Dedifferentiated amniotic fluid mesenchymal stem cell (primary cell): ENCODE measurements at regions not wholly inside any gene's neighbourhood (a gene's known extent, or its start where the extent isn't known, plus 50 kb on each side); places are given as distances from the start of the nearest gene placed in this dataset.
A peak's percentile ranks its signal among the peaks of the same experiment; 100 is the strongest.
"Not testable (repeated sequence)": the region's sequence is repeated elsewhere in the genome, so short reads cannot be mapped to it uniquely, and the experiment has no call there.

ENCODE experiments used
- DNase-seq: peaks from one replicate; pipeline ENCODE4 v3.0.0-alpha.2; 2016; ENCODE audit errors: extremely low spot score

- not testable (repeated sequence) for DNase-seq
Measured at GRCh38 chr1:121006826-121007225, 117.3 kb downstream of the PPIAL4A start.

DNA sequence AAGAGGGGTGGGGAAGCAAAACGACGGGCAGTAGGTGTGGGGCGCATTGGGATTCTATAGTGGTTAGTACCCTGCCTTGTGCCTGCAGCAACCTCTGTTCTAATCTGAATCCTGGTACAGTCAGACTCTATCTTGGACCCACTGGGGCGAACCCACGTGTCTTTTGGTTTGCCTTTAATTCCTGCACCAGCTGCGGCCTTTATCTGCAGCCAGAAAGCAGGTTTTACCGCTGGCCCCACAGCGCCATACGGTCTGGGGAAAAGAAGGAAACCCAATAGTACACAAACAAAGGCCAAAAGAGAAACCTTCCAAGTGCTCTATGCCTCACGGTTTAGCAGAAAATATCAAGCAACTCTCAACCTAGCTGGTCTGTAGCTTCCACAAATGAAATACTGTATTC is 118.2 kb downstream of the PPIAL4A start:
- not testable (repeated sequence) for DNase-seq

GRCh38 chr1:121008512-121009215 is 119.1 kb downstream of the PPIAL4A start:
- DNase-seq, result not testable (repeated sequence)

DNA sequence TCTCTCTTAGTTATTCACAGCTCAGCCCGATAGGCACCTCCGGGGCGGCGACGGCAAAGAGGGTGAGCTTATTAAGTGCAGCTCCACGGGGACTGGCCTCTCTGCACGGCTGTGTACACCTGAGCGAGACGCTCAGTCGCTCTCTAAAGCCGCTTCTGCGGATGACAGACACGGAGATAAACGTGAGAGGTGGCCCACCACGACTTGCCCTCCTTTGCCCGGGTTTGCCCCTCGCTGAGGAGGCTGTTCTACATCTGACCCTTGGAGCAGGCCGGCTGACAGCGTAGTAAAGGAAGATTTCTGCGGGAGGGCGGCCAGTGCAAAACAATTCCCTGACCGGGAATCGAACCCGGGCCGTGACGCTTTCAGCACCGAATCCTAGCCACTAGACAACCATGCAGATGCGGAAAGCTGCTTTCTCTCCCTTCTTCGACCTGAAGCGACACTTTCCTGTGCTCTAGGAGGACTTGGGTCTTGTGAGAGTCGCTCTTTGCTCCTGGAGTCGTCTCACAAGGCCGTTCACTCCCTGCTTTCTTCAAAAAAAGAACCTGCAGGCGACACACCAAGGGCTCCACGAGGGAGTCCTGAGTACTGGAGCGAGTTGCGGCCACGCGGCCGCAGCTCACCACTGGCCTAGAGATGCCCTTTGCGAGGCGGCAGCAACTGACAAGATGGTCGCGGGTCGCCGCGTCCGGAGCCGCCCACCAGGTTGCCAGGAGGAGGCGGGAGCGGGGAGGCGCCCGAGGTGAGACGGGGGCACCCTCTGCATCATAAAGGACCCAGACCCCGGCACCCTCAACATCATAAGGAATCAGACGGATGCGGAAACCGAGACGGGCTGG is 119.9 kb downstream of the PPIAL4A start:
- DNase-seq, result not testable (repeated sequence)

- DNase-seq, result not testable (repeated sequence)
Measured at GRCh38 chr1:121010141-121010540, 120.6 kb downstream of the PPIAL4A start.

- not testable (repeated sequence) for DNase-seq
Measured at GRCh38 chr1:121013181-121013580, 123.6 kb downstream of the PPIAL4A start.

GRCh38 chr1:121016182-121017028 is 126.8 kb downstream of the PPIAL4A start:
- DNase-seq, result peak; percentile 68

DNA sequence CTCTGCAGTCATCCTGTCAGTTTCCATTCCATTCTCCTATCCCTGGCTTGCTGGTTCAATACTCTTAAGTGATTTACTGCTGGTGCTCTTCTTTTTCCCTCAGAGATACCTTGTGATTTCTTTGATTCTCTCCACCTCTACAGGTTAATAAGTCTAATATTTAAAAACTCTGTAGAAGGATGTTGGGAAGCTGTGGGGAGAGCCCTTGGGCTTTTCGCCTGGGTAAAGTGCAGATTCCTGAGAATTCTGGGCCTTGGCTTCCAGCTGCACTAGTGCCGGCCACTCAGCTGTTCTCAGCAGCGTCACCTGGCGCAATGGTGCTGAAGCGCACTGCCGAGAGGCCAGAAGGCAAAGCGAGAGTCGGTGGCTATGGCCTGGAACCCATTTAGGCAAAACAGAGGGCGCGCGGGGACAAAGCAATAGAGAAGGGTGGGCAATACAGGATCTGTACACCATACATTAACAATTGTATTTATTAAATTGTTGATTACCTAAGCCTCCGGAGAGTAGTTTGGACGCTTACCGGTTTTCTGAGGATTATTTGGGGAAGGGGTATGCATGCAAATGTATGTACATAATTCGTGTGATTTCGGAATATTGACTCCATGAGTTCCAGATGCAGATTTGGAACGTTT is 130.3 kb downstream of the PPIAL4A start:
- peak; percentile 2 for DNase-seq

GRCh38 chr1:121020350-121021236 is 131.0 kb downstream of the PPIAL4A start:
- DNase-seq, result peak; percentile 70

GRCh38 chr1:121021716-121022115 is 132.1 kb downstream of the PPIAL4A start:
- not testable (repeated sequence) for DNase-seq

GRCh38 chr1:121032878-121033494 is 143.4 kb downstream of the PPIAL4A start:
- DNase-seq, result not testable (repeated sequence)

- not testable (repeated sequence) for DNase-seq
Measured at GRCh38 chr1:121036792-121037191, 147.2 kb downstream of the PPIAL4A start.

GRCh38 chr1:121040974-121041373 is 143.2 kb downstream of the FAM72B start:
- DNase-seq, result not testable (repeated sequence)

- not testable (repeated sequence) for DNase-seq
Measured at GRCh38 chr1:121041497-121041896, 142.6 kb downstream of the FAM72B start.

GRCh38 chr1:121042882-121043281 is 141.3 kb downstream of the FAM72B start:
- DNase-seq, result not testable (repeated sequence)

DNA sequence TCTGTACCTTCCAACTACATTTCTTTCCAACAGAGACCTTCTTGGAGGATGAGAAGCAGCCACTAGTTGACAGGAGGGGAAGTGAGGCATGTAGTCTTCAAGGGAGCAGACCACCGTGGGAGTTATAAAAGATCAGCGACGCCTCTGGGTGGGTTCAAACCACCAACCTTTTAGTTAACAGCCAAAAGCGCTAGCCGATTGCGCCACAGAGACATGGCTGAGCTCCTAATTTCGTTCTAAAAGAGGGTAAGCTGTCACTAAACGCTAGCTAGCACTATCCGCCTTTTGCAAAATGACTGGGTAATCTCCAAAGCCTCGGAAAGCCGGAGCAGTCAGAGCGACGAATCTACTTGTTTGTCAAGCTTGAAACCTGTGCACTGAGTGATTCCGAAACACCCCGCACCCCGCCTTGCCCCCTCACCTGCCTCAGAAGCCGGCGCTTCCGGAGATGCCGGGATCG is 135.8 kb downstream of the FAM72B start:
- not testable (repeated sequence) for DNase-seq

- DNase-seq, result not testable (repeated sequence)
Measured at GRCh38 chr1:121048769-121049443, 135.2 kb downstream of the FAM72B start.

- DNase-seq, result not testable (repeated sequence)
Measured at GRCh38 chr1:121050097-121050496, 134.0 kb downstream of the FAM72B start.

- DNase-seq, result not testable (repeated sequence)
Measured at GRCh38 chr1:121051161-121051790, 132.9 kb downstream of the FAM72B start.
